Esophagus squamous epithelium (tissue), 5 donors: ENCODE measurements at regions not wholly inside any gene's neighbourhood (a gene's known extent, or its start where the extent isn't known, plus 50 kb on each side); places are given as distances from the start of the nearest gene placed in this dataset.

Experiments used
- DNase-seq: peaks from one replicate; lab custom pipeline; 2025; lab: John Stamatoyannopoulos, UW
- H3K27ac ChIP-seq, 4 donors: fragments of 200-600 bp; sonication (generic); one replicate each; pipeline ENCODE4 v1.5.1; 2016 to 2019; ENCODE audit warnings: mild to moderate bottlenecking in 1 of 4
- H3K27me3 ChIP-seq, 4 donors: fragments of 200-600 bp; sonication (generic); 1 replicate in 3 of 4; 2 replicates in 1 of 4; pipeline versions ENCODE4 v1.5.1 to v1.6.0; 2017 to 2021; ENCODE audit warnings: antibody characterized with exemption in 1 of 4
- H3K36me3 ChIP-seq, 3 donors: fragments of 200-600 bp; sonication (generic); one replicate each; pipeline ENCODE4 v1.5.1; 2016 to 2019
- H3K4me1 ChIP-seq, 3 donors: fragments of 200-600 bp; sonication (generic); one replicate each; pipeline ENCODE4 v1.5.1; 2017 to 2019
- H3K4me3 ChIP-seq, 4 donors: fragments of 200-600 bp; sonication (generic); 1 replicate in 3 of 4; 2 replicates in 1 of 4; pipeline ENCODE4 v1.5.1; 2016 to 2019; ENCODE audit warnings: mild to moderate bottlenecking in 2 of 4, moderate library complexity in 1 of 4
- H3K9me3 ChIP-seq, 3 donors: fragments of 200-600 bp; sonication (generic); one replicate each; pipeline ENCODE4 v1.5.1; 2016 to 2019
- CTCF ChIP-seq, 6 experiments: fragments of 450-650 bp in 4 of 6; fragments of 200-600 bp in 2 of 6; sonication (generic) in 2 of 6; IDR thresholded peaks; one replicate each; pipeline ENCODE4 v1.5.1; 2016 to 2019; ENCODE audit warnings: antibody characterized with exemption in 6 of 6, mild to moderate bottlenecking in 4 of 6, moderate library complexity in 4 of 6
- POLR2A ChIP-seq, 4 donors: fragments of 450-650 bp; IDR thresholded peaks; one replicate each; pipeline ENCODE4 v1.6.1; 2017; ENCODE audit warnings: antibody characterized with exemption in 4 of 4, mild to moderate bottlenecking in 4 of 4, moderate library complexity in 3 of 4
- WGBS, 2 donors: methylation state at CpG; one replicate each; pipeline ENCODE4 v1.1.5; 2018; 5-methylcytosine and 5-hydroxymethylcytosine counted together
- intact Hi-C: fragments of 100-400 bp; cut with DNase I; formaldehyde crosslinking; loops from one replicate; pipeline ENCODE4 v1.15.0; 2022
- donor health status: DM: yes; HTN: yes; CAD: no.

GRCh38 chr5:120007598-120007997, 378.2 kb downstream of the FAM170A start:
- intact Hi-C loops: no loop called here
- no peak overlapping the region for H3K4me3 ChIP-seq
- no peaks in the 10 kb centered on the region for H3K27me3 ChIP-seq
- H3K9me3 ChIP-seq: no peaks in the 10 kb centered on the region
- H3K27ac ChIP-seq: no peak overlapping the region
- 55 to 57% methylated on average over 4 of the region's 4 CpGs for WGBS, 2 donors
- no peaks in the 10 kb centered on the region for H3K4me1 ChIP-seq
- no peak for TF ChIP-seq CTCF (IDR thresholded peaks at IDR 0.05)
- TF ChIP-seq POLR2A (IDR thresholded peaks at IDR 0.05): no peak
- no peak for DNase-seq
- H3K36me3 ChIP-seq: no peaks in the 10 kb centered on the region

- TF ChIP-seq CTCF (IDR thresholded peaks at IDR 0.05) (no peak), POLR2A (IDR thresholded peaks at IDR 0.05) (no peak)
- Histone ChIP-seq H3K27me3 (no peaks in the 10 kb centered on the region), H3K27ac (no peak overlapping the region), H3K36me3 (no peaks in the 10 kb centered on the region), H3K4me1 (no peaks in the 10 kb centered on the region), H3K4me3 (no peak overlapping the region), H3K9me3 (no peaks in the 10 kb centered on the region)
- no peak for DNase-seq
- WGBS, 2 donors: 48 to 57% methylated on average over 1 of the region's 1 CpG
- intact Hi-C loops: no loop called here
Measured at GRCh38 chr5:120012431-120012830, 383.1 kb downstream of the FAM170A start.

- TF ChIP-seq POLR2A (IDR thresholded peaks at IDR 0.05) (no peak), CTCF (IDR thresholded peaks at IDR 0.05) (no peak)
- Histone ChIP-seq H3K27ac (no peak overlapping the region), H3K27me3 (no peaks in the 10 kb centered on the region), H3K4me3 (no peak overlapping the region), H3K36me3 (no peaks in the 10 kb centered on the region), H3K4me1 (no peaks in the 10 kb centered on the region), H3K9me3 (no peaks in the 10 kb centered on the region)
- DNase-seq: no peak
- intact Hi-C loops: no loop called here
- 50 to 61% methylated on average over 3 of the region's 3 CpGs for WGBS, 2 donors
Measured at GRCh38 chr5:120014535-120014934, 385.2 kb downstream of the FAM170A start.

- Histone ChIP-seq H3K36me3 (no peaks in the 10 kb centered on the region), H3K27ac (no peak overlapping the region), H3K4me3 (no peak overlapping the region), H3K4me1 (no peaks in the 10 kb centered on the region), H3K9me3 (no peaks in the 10 kb centered on the region), H3K27me3 (no peaks in the 10 kb centered on the region)
- WGBS, 2 donors: 55 to 56% methylated on average over 2 of the region's 2 CpGs
- no peak for TF ChIP-seq POLR2A (IDR thresholded peaks at IDR 0.05)
- TF ChIP-seq CTCF (IDR thresholded peaks at IDR 0.05): no peak
- intact Hi-C loops: no loop called here
- no peak for DNase-seq
Measured at GRCh38 chr5:120016717-120017382, 387.5 kb downstream of the FAM170A start.

- no peak for DNase-seq
- intact Hi-C loops: no loop called here
- Histone ChIP-seq H3K4me3 (no peak overlapping the region), H3K27me3 (no peaks in the 10 kb centered on the region), H3K36me3 (no peaks in the 10 kb centered on the region), H3K9me3 (no peaks in the 10 kb centered on the region), H3K4me1 (no peaks in the 10 kb centered on the region), H3K27ac (no peak overlapping the region)
- no peak for TF ChIP-seq POLR2A (IDR thresholded peaks at IDR 0.05)
- no peak for TF ChIP-seq CTCF (IDR thresholded peaks at IDR 0.05)
Measured at GRCh38 chr5:120017513-120017912, 388.2 kb downstream of the FAM170A start.
